ENCODE measurements at regions not wholly inside any gene's neighbourhood (a gene's known extent, or its start where the extent isn't known, plus 50 kb on each side); places are given as distances from the start of the nearest gene placed in this dataset.

GRCh38 chr6:1554141-1554475, 55.6 kb upstream of the FOXC1 start:
- Histone ChIP-seq H3K27me3 (no peaks in the 10 kb centered on the region), H3K4me1 (peaks cover 9% of the 10 kb centered on the region), H3K27ac (peak overlapping the region in 1 of 2 donors; percentile 78), H3K4me3 (peak overlapping the region in 1 of 2 donors; percentile 74), H3K36me3 (ENCODE audit: low read depth, missing control alignments) (no peaks in the 10 kb centered on the region), H3K9me3 (no peaks in the 10 kb centered on the region)
- no peak for TF ChIP-seq POLR2A (IDR thresholded peaks at IDR 0.05)
- TF ChIP-seq, protein P1, sequence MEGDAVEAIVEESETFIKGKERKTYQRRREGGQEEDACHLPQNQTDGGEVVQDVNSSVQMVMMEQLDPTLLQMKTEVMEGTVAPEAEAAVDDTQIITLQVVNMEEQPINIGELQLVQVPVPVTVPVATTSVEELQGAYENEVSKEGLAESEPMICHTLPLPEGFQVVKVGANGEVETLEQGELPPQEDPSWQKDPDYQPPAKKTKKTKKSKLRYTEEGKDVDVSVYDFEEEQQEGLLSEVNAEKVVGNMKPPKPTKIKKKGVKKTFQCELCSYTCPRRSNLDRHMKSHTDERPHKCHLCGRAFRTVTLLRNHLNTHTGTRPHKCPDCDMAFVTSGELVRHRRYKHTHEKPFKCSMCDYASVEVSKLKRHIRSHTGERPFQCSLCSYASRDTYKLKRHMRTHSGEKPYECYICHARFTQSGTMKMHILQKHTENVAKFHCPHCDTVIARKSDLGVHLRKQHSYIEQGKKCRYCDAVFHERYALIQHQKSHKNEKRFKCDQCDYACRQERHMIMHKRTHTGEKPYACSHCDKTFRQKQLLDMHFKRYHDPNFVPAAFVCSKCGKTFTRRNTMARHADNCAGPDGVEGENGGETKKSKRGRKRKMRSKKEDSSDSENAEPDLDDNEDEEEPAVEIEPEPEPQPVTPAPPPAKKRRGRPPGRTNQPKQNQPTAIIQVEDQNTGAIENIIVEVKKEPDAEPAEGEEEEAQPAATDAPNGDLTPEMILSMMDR (IDR thresholded peaks at IDR 0.05), result no peak
- intact Hi-C loops (cut with DNase I; ENCODE audit: low total_unique reads), result no loop called here
- DNase-seq, result no peak
- WGBS, 2 donors, result 55 to 57% methylated on average over 8 of the region's 8 CpGs

- TF ChIP-seq POLR2A (IDR thresholded peaks at IDR 0.05), result no peak
- TF ChIP-seq, protein P1 (IDR thresholded peaks at IDR 0.05), result peak; percentile 65 to 85 (median 78)
- Histone ChIP-seq H3K4me3 (peak overlapping the region; percentile 70 to 74), H3K4me1 (peaks cover 9% of the 10 kb centered on the region), H3K36me3 (ENCODE audit: low read depth, missing control alignments) (no peaks in the 10 kb centered on the region), H3K27ac (peak overlapping the region; percentile 78 to 84), H3K27me3 (no peaks in the 10 kb centered on the region), H3K9me3 (no peaks in the 10 kb centered on the region)
- intact Hi-C loops (cut with DNase I; ENCODE audit: low total_unique reads), result no loop called here
- WGBS, 2 donors, result 7 to 12% methylated on average over 41 to 46 of the region's 46 CpGs
- DNase-seq, result peak; percentile 81
Observed at GRCh38 chr6:1554476-1555310, 55.0 kb upstream of the FOXC1 start.

- intact Hi-C loops (cut with DNase I; ENCODE audit: low total_unique reads), result no loop called here
- WGBS, 2 donors, result 87 to 90% methylated on average over 11 of the region's 11 CpGs
- no peak overlapping the region for H3K27ac ChIP-seq
- no peak for DNase-seq
- H3K4me3 ChIP-seq, result no peak overlapping the region
- peaks cover 9% of the 10 kb centered on the region for H3K4me1 ChIP-seq
- no peaks in the 10 kb centered on the region for H3K27me3 ChIP-seq
- H3K9me3 ChIP-seq, result no peaks in the 10 kb centered on the region
- no peaks in the 10 kb centered on the region for H3K36me3 ChIP-seq (ENCODE audit: low read depth, missing control alignments)
- no peak for TF ChIP-seq POLR2A (IDR thresholded peaks at IDR 0.05)
- TF ChIP-seq, protein P1 (IDR thresholded peaks at IDR 0.05), result no peak
Observed at GRCh38 chr6:1558388-1558787, 51.3 kb upstream of the FOXC1 start.

Small RNA genes lying in the stretch of these regions (small RNA-seq; reads per million reads assigned to genes)
- 0 reads per million in 2 donors for gene RN7SL352P

Data from testis (tissue), 2 donors.